ENCODE measurements at regions not wholly inside any gene's neighbourhood (a gene's known extent, or its start where the extent isn't known, plus 50 kb on each side); places are given as distances from the start of the nearest gene placed in this dataset.

DNA sequence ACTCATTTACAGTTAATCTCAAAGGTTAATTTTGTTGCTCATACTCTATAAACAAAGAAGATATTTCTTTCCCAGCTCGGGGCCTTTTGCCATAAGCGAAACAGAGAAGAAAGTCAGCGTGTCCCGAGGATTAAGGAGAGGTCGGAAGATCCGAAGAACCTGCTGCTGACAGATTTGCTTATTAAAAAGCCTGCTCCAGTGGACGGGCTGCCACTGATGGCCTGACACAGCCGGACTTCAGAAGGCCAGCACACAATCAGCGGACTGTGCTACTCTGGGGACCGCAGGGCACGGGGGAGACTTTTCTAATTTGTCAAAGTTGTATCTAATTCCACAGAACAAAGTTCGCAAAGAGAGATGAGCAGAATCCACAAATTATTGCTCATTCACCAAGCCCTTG lies 315.4 kb downstream of the ETAA1 start:
- TF ChIP-seq ZNF274 (CRISPR knock-in tag; IDR thresholded peaks at IDR 0.05) (no peak), HNRNPL (IDR thresholded peaks at IDR 0.05; ENCODE audit: low read depth, low read length) (no peak), TEAD2 (CRISPR knock-in tag; IDR thresholded peaks at IDR 0.05) (no peak), ZNF124 (CRISPR knock-in tag; IDR thresholded peaks at IDR 0.05) (no peak), CEBPB (IDR thresholded peaks at IDR 0.05; ENCODE audit: borderline replicate concordance, low read depth, low read length) (no peak), NFYB (CRISPR knock-in tag; IDR thresholded peaks at IDR 0.05) (no peak), ZBTB42 (CRISPR knock-in tag; IDR thresholded peaks at IDR 0.05) (no peak), EP300 (IDR thresholded peaks at IDR 0.05; ENCODE audit: low read depth in 2 of 2, low read length in 2 of 2) (no peak), EP300 (CRISPR knock-in tag; IDR thresholded peaks at IDR 0.05; ENCODE audit: borderline replicate concordance) (no peak), FOXK2 (IDR thresholded peaks at IDR 0.05) (no peak), TAF1 (CRISPR knock-in tag; IDR thresholded peaks at IDR 0.05) (no peak), MYC (CRISPR knock-in tag; IDR thresholded peaks at IDR 0.05; ENCODE audit: borderline replicate concordance) (no peak), BCL6 (CRISPR knock-in tag; IDR thresholded peaks at IDR 0.05) (no peak)
- TF ChIP-seq, protein P1, sequence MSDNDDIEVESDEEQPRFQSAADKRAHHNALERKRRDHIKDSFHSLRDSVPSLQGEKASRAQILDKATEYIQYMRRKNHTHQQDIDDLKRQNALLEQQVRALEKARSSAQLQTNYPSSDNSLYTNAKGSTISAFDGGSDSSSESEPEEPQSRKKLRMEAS (IDR thresholded peaks at IDR 0.05): no peak
- TF ChIP-seq, protein P2, sequence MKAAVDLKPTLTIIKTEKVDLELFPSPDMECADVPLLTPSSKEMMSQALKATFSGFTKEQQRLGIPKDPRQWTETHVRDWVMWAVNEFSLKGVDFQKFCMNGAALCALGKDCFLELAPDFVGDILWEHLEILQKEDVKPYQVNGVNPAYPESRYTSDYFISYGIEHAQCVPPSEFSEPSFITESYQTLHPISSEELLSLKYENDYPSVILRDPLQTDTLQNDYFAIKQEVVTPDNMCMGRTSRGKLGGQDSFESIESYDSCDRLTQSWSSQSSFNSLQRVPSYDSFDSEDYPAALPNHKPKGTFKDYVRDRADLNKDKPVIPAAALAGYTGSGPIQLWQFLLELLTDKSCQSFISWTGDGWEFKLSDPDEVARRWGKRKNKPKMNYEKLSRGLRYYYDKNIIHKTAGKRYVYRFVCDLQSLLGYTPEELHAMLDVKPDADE (CRISPR knock-in tag; IDR thresholded peaks at IDR 0.05): no peak
